ENCODE measurements at regions not wholly inside any gene's neighbourhood (a gene's known extent, or its start where the extent isn't known, plus 50 kb on each side); places are given as distances from the start of the nearest gene placed in this dataset.

DNA sequence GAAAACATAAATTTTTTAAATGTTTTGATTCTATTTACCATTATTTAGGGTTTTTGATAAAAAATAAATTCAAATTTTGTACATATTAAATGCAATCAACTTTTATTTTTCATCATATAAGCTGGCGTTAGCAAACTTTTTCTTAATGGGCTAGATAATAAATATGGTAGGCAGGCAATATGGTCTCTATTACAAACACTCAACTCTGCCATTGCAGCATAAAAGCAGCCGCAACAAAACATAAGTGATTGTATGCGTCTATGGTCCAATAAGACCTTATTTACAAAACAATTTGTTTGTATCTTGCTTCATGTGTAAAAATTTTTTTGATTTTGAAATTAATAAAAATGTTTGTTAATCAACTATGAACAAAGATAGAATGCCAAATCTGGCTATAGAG, 116.8 kb upstream of the GLI2 start:
- TF ChIP-seq POLR2AphosphoS5 (IDR thresholded peaks at IDR 0.05; ENCODE audit: low read depth), result no peak
- no peak for TF ChIP-seq EZH2 (IDR thresholded peaks at IDR 0.05; ENCODE audit: low read depth, unreplicated experiment)
- TF ChIP-seq, protein P1, sequence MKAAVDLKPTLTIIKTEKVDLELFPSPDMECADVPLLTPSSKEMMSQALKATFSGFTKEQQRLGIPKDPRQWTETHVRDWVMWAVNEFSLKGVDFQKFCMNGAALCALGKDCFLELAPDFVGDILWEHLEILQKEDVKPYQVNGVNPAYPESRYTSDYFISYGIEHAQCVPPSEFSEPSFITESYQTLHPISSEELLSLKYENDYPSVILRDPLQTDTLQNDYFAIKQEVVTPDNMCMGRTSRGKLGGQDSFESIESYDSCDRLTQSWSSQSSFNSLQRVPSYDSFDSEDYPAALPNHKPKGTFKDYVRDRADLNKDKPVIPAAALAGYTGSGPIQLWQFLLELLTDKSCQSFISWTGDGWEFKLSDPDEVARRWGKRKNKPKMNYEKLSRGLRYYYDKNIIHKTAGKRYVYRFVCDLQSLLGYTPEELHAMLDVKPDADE (IDR thresholded peaks at IDR 0.05), result no peak
- TF ChIP-seq, protein P2, sequence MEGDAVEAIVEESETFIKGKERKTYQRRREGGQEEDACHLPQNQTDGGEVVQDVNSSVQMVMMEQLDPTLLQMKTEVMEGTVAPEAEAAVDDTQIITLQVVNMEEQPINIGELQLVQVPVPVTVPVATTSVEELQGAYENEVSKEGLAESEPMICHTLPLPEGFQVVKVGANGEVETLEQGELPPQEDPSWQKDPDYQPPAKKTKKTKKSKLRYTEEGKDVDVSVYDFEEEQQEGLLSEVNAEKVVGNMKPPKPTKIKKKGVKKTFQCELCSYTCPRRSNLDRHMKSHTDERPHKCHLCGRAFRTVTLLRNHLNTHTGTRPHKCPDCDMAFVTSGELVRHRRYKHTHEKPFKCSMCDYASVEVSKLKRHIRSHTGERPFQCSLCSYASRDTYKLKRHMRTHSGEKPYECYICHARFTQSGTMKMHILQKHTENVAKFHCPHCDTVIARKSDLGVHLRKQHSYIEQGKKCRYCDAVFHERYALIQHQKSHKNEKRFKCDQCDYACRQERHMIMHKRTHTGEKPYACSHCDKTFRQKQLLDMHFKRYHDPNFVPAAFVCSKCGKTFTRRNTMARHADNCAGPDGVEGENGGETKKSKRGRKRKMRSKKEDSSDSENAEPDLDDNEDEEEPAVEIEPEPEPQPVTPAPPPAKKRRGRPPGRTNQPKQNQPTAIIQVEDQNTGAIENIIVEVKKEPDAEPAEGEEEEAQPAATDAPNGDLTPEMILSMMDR (conservative IDR thresholded peaks at IDR 0.05; ENCODE audit: low read depth in 2 of 2), result no peak
